SK-N-SH treated with all-trans-retinoic acid at 6 μM for 48 hours (cell line): ENCODE measurements at regions not wholly inside any gene's neighbourhood (a gene's known extent, or its start where the extent isn't known, plus 50 kb on each side); places are given as distances from the start of the nearest gene placed in this dataset.

Experiments used
- ATAC-seq: fragments of 200-7000 bp; cut with Tn5 transposase; 3 replicates; pipeline ENCODE4 v1.9.1; 2020; ENCODE audit warnings: mild to moderate bottlenecking, moderate library complexity
- ARNTL ChIP-seq: fragments of 450-650 bp; formaldehyde crosslinking; IDR thresholded peaks from 2 replicates; pipeline ENCODE4 v1.5.0; 2020; ENCODE audit warnings: low read depth, mild to moderate bottlenecking, moderate library complexity, borderline replicate concordance
- CREB5 ChIP-seq: fragments of 250-450 bp; sonication (Bioruptor Pico); IDR thresholded peaks from 2 replicates; pipeline ENCODE4 v1.5.1; 2020; ENCODE audit warnings: low read depth, mild to moderate bottlenecking, moderate library complexity
- ESRRG ChIP-seq: fragments of 250-450 bp; sonication (Bioruptor Pico); IDR thresholded peaks from 2 replicates; pipeline ENCODE4 v1.6.1; 2021; ENCODE audit warnings: mild to moderate bottlenecking
- GLIS3 ChIP-seq: fragments of 250-450 bp; sonication (Bioruptor Pico); IDR thresholded peaks from 2 replicates; pipeline ENCODE4 v1.5.0; 2020; ENCODE audit warnings: mild to moderate bottlenecking, moderate library complexity
- ISL1 ChIP-seq: fragments of 250-450 bp; sonication (Bioruptor Pico); IDR thresholded peaks from 2 replicates; pipeline ENCODE4 v2.1.2; 2022; ENCODE audit warnings: mild to moderate bottlenecking, moderate library complexity
- OSR1 ChIP-seq: fragments of 250-450 bp; sonication (Bioruptor Pico); IDR thresholded peaks from 2 replicates; pipeline ENCODE4 v1.8.0; 2022; ENCODE audit warnings: moderate library complexity, mild to moderate bottlenecking, inconsistent platforms
- PATZ1 ChIP-seq: fragments of 250-450 bp; sonication (Bioruptor Pico); IDR thresholded peaks from 2 replicates; pipeline ENCODE4 v1.8.0; 2020; ENCODE audit warnings: mild to moderate bottlenecking, moderate library complexity, borderline replicate concordance
- POU6F1 ChIP-seq: fragments of 250-450 bp; sonication (Bioruptor Pico); IDR thresholded peaks from 2 replicates; pipeline ENCODE4 v1.8.0; 2021; ENCODE audit warnings: low read depth, mild to moderate bottlenecking, moderate library complexity, borderline replicate concordance
- PPARA ChIP-seq: fragments of 250-450 bp; sonication (Bioruptor Pico); IDR thresholded peaks from 2 replicates; pipeline ENCODE4 v1.5.0; 2020; ENCODE audit warnings: mild to moderate bottlenecking, borderline replicate concordance
- SNAI2 ChIP-seq: fragments of 250-450 bp; sonication (Bioruptor Pico); IDR thresholded peaks from 2 replicates; pipeline ENCODE4 v1.5.0; 2020; ENCODE audit warnings: mild to moderate bottlenecking, moderate library complexity
- TCF4 ChIP-seq: fragments of 250-450 bp; sonication (Bioruptor Pico); IDR thresholded peaks from 2 replicates; pipeline ENCODE4 v1.8.0; 2021; ENCODE audit warnings: mild to moderate bottlenecking, moderate library complexity, borderline replicate concordance
- TSHZ2 ChIP-seq: fragments of 250-450 bp; sonication (Bioruptor Pico); IDR thresholded peaks from 2 replicates; pipeline ENCODE4 v1.5.0; 2020; ENCODE audit warnings: mild to moderate bottlenecking, moderate library complexity
- ZC3H10 ChIP-seq: fragments of 250-450 bp; sonication (Bioruptor Pico); IDR thresholded peaks from 2 replicates; pipeline ENCODE4 v1.5.1; 2021; ENCODE audit warnings: mild to moderate bottlenecking, moderate library complexity
- ZFP30 ChIP-seq: fragments of 450-650 bp; formaldehyde crosslinking; IDR thresholded peaks from 2 replicates; pipeline ENCODE4 v1.5.0; 2022; ENCODE audit warnings: mild to moderate bottlenecking, moderate library complexity
- ZNF565 ChIP-seq: fragments of 450-650 bp; formaldehyde crosslinking; conservative IDR thresholded peaks from 2 replicates; pipeline ENCODE4 v1.5.0; 2020; ENCODE audit warnings: low read depth, mild to moderate bottlenecking, moderate library complexity
- ZNF70 ChIP-seq: fragments of 450-650 bp; formaldehyde crosslinking; IDR thresholded peaks from 2 replicates; pipeline ENCODE4 v1.5.0; 2020; ENCODE audit warnings: mild to moderate bottlenecking, moderate library complexity
- ZNF8 ChIP-seq: fragments of 450-650 bp; formaldehyde crosslinking; IDR thresholded peaks from 2 replicates; pipeline ENCODE4 v1.5.0; 2020; ENCODE audit warnings: mild to moderate bottlenecking, moderate library complexity

GRCh38 chr12:13786646-13787045 is 194.8 kb downstream of the GRIN2B start:
- no peak for ATAC-seq
- no peak for TF ChIP-seq CREB5 (CRISPR knock-in tag)
- TF ChIP-seq OSR1 (CRISPR knock-in tag): no peak

GRCh38 chr12:13784504-13784903 is 196.9 kb downstream of the GRIN2B start:
- TF ChIP-seq POU6F1 (CRISPR knock-in tag) (no peak), ZNF70 (CRISPR knock-in tag) (no peak), ESRRG (CRISPR knock-in tag) (no peak), TSHZ2 (CRISPR knock-in tag) (no peak)

GRCh38 chr12:13780453-13780852 is 200.9 kb downstream of the GRIN2B start:
- ATAC-seq: no peak
- no peak for TF ChIP-seq ZC3H10 (CRISPR knock-in tag)
- TF ChIP-seq ZNF8 (CRISPR knock-in tag): no peak
- no peak for TF ChIP-seq PPARA (CRISPR knock-in tag)
- no peak for TF ChIP-seq POU6F1 (CRISPR knock-in tag)
- no peak for TF ChIP-seq ARNTL (CRISPR knock-in tag)
- TF ChIP-seq TCF4 (CRISPR knock-in tag): no peak
- no peak for TF ChIP-seq ZNF565 (CRISPR knock-in tag)
- no peak for TF ChIP-seq SNAI2 (CRISPR knock-in tag)

More at GRCh38 chr12:13784504-13784903, 196.9 kb downstream of the GRIN2B start:
- no peak for ATAC-seq

GRCh38 chr12:13777374-13777773 is 204.0 kb downstream of the GRIN2B start:
- ATAC-seq: no peak
- TF ChIP-seq ISL1 (CRISPR knock-in tag): no peak
- no peak for TF ChIP-seq TSHZ2 (CRISPR knock-in tag)
- no peak for TF ChIP-seq PATZ1
- no peak for TF ChIP-seq ZFP30
- no peak for TF ChIP-seq ZNF565 (CRISPR knock-in tag)
- TF ChIP-seq GLIS3 (CRISPR knock-in tag): no peak
